Mesothelial cell of epicardium (in vitro differentiated cells): ENCODE measurements at regions not wholly inside any gene's neighbourhood (a gene's known extent, or its start where the extent isn't known, plus 50 kb on each side); places are given as distances from the start of the nearest gene placed in this dataset.

ENCODE experiments used
- DNase-seq, 2 experiments: peaks; one replicate each; pipeline ENCODE4 v3.0.0; 2021; ENCODE audit warnings: low spot score in 2 of 2; ENCODE audit not compliant: unreplicated experiment in 2 of 2
- H3K27ac Mint-ChIP-seq: 2 replicates; pipeline ENCODE4 v1.8.0; 2021; ENCODE audit warnings: mixed read lengths
- H3K27me3 Mint-ChIP-seq: 2 replicates; pipeline ENCODE4 v1.8.0; 2021; ENCODE audit warnings: low read depth, mixed read lengths
- H3K36me3 Mint-ChIP-seq: 2 replicates; pipeline ENCODE4 v1.8.0; 2021; ENCODE audit warnings: mixed read lengths
- H3K4me1 Mint-ChIP-seq: 2 replicates; pipeline ENCODE4 v1.8.0; 2021; ENCODE audit warnings: mixed read lengths
- H3K4me3 Mint-ChIP-seq: 2 replicates; pipeline ENCODE4 v1.8.0; 2021; ENCODE audit warnings: mild to moderate bottlenecking, moderate library complexity, mixed read lengths
- H3K9me3 Mint-ChIP-seq: 2 replicates; pipeline ENCODE4 v1.8.0; 2021; ENCODE audit warnings: mixed read lengths
- CTCF ChIP-seq: fragments of 200-600 bp; sonication (generic); IDR thresholded peaks from one replicate; pipeline ENCODE4 v1.5.0; 2021; ENCODE audit warnings: antibody characterized with exemption; ENCODE audit not compliant: unreplicated experiment

GRCh38 chr10:28743576-28743975 is 66.3 kb downstream of the BAMBI start:
- Mint-ChIP-seq H3K4me3 (no peak overlapping the region), H3K27ac (no peak overlapping the region), H3K4me1 (peaks cover 15% of the 10 kb centered on the region), H3K27me3 (no peaks in the 10 kb centered on the region), H3K9me3 (peaks cover 18% of the 10 kb centered on the region), H3K36me3 (no peaks in the 10 kb centered on the region)
- no peak for DNase-seq
- no peak for TF ChIP-seq CTCF

GRCh38 chr10:28744069-28744768 is 66.9 kb downstream of the BAMBI start:
- no peak for DNase-seq
- H3K9me3 Mint-ChIP-seq: peaks cover 24% of the 10 kb centered on the region
- H3K27ac Mint-ChIP-seq: no peak overlapping the region
- H3K4me3 Mint-ChIP-seq: no peak overlapping the region
- H3K36me3 Mint-ChIP-seq: peaks cover 2% of the 10 kb centered on the region
- H3K27me3 Mint-ChIP-seq: no peaks in the 10 kb centered on the region
- peaks cover 15% of the 10 kb centered on the region for H3K4me1 Mint-ChIP-seq
- no peak for TF ChIP-seq CTCF

- peaks cover 14% of the 10 kb centered on the region for H3K36me3 Mint-ChIP-seq
- no peak overlapping the region for H3K4me3 Mint-ChIP-seq
- peaks cover 32% of the 10 kb centered on the region for H3K4me1 Mint-ChIP-seq
- DNase-seq: no peak
- TF ChIP-seq CTCF: no peak
- no peaks in the 10 kb centered on the region for H3K27me3 Mint-ChIP-seq
- peaks cover 16% of the 10 kb centered on the region for H3K9me3 Mint-ChIP-seq
- no peak overlapping the region for H3K27ac Mint-ChIP-seq
Observed at GRCh38 chr10:28754930-28755718, 77.8 kb downstream of the BAMBI start.

GRCh38 chr10:28761084-28761846 is 83.9 kb downstream of the BAMBI start:
- H3K36me3 Mint-ChIP-seq: no peaks in the 10 kb centered on the region
- no peak for DNase-seq
- H3K9me3 Mint-ChIP-seq: no peaks in the 10 kb centered on the region
- TF ChIP-seq CTCF: no peak
- peak overlapping the region; percentile 74 for H3K27ac Mint-ChIP-seq
- no peaks in the 10 kb centered on the region for H3K27me3 Mint-ChIP-seq
- H3K4me3 Mint-ChIP-seq: no peak overlapping the region
- peaks cover 41% of the 10 kb centered on the region for H3K4me1 Mint-ChIP-seq

- no peak for TF ChIP-seq CTCF
- H3K27ac Mint-ChIP-seq: peak overlapping the region; percentile 48
- no peak for DNase-seq
Observed at GRCh38 chr10:28763471-28764170, 86.3 kb downstream of the BAMBI start.

More at GRCh38 chr10:28763471-28764170, 86.3 kb downstream of the BAMBI start:
- no peak overlapping the region for H3K4me3 Mint-ChIP-seq
- no peaks in the 10 kb centered on the region for H3K27me3 Mint-ChIP-seq
- no peaks in the 10 kb centered on the region for H3K9me3 Mint-ChIP-seq
- no peaks in the 10 kb centered on the region for H3K36me3 Mint-ChIP-seq
- H3K4me1 Mint-ChIP-seq: peaks cover 37% of the 10 kb centered on the region
